Stimulated activated CD4-positive, alpha-beta T cell treated with anti-CD3 and anti-CD28 coated beads, Interleukin-12 subunit alpha, Interleukin-12 subunit beta, amount 100 ng/mL, for 24 hours (primary cell): ENCODE measurements at regions not wholly inside any gene's neighbourhood (a gene's known extent, or its start where the extent isn't known, plus 50 kb on each side); places are given as distances from the start of the nearest gene placed in this dataset.

ENCODE experiments used
- DNase-seq, 2 experiments: peaks; one replicate each; pipeline ENCODE4 v3.0.0-alpha.2; 2020; ENCODE audit warnings: low read depth in 2 of 2

DNA sequence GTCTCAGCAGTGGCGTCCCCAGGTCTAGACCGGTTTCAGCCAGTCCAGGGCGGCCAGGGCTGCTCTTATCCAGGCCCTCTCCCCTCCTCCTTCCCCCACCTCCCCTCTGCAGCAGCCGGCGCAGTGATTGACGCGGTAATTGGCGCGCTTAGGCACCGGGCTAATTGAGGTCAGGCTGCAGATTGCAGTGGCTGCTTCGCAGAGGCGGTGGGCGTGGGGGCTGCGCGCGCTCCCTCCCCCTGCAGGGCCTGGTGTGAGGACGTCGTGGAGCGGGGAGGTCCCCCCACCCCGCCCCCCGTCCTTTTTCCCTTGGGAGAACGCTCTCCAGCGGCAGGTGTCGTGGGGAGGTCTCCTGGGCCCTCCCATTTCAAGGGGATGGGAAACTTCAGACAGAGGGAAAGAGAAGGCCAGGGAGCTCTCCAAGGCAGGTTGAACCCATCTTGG, 70.4 kb upstream of the BLCAP start:
- no peak for DNase-seq

DNA sequence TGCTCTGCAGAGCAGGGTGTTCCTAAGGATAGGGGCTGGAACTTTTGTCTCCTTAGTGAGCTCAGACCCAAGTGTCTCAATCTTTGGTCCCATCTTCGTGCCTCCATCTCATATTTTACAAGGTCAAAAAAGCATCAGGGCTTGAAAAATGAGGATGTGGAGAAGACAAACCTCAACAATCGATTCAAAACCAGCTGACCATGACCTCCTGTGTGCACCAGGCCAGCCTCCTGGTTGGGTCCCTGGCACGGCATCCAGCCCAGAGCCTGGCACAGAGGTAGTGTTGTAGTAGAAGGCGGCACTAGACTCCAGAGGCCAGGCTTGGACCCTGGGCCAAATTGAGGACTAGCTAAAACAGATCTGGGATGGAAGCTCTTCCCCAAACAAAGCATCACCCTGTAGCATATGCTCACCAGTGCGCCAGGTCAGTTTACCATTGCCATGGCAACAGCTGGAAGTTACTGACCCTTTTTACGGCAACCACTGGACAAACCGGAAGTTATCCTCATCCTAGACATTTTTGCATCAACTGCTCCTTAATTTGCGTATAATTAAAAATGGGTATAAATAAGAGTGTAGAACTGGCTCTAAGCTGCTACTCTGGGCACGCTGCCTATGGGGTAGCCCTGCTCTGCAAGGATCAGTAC, 69.3 kb upstream of the BLCAP start:
- no peak for DNase-seq

DNA sequence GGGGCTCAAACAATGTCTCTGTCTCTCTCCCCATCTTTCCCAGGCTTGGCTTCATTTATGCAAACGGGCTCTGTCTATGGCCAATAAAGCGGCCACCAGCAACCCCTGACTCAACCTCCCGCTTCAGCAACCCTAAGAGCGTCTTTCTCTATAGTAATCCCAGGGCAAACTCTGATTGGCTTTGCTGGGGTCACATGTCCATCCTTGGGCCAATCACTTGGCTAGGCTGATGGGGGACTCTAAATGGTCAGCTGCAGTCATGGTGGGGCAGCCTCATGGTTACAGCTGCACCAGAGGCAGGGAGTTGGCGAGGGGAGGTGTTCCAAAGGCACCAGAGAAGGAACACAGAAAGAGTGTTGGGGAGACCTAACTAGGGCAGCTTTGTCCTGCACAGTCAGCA, 68.5 kb upstream of the BLCAP start:
- no peak for DNase-seq

DNA sequence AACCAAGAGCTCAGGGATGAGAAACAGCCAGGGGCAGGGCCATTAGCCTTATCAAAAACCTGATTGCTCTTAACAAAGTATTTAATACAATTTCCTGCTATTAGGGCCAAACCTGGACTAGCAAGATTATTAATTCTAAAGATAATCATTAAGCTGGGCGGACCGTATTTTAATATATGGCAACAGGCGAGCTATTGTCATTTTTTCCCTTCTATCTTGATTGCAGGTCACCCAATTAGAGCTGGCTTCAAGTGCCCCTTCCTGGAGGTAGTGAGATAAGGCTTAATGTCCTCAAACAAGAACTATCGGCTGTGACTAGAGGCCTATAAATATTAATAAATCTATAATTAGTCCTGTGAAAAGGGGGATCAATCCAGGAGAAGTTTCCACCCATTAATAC, 66.0 kb upstream of the BLCAP start:
- no peak for DNase-seq

- no peak for DNase-seq
Observed at GRCh38 chr20:37590938-37591490, 63.3 kb upstream of the BLCAP start.

DNA sequence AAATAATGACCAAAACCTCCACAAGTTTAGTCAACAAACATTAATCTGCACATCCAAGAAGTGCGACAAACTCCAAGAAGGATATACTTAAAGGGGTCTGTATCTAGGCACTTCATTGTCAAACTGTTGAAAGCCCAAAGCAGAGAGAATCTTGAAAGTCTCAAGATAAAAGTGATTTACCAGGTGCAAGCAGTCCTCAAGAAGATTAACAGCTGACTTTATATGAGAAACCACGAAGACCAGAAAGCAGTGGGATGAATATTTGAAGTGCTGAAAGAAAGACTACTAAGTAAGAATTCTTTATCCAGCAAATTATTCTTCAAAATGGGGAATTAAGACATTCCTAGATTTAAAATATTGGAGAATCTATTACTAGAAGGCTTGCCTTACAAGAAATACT, 58.4 kb upstream of the BLCAP start:
- DNase-seq: no peak

GRCh38 chr20:37584238-37584807, 56.6 kb upstream of the BLCAP start:
- DNase-seq: no peak

GRCh38 chr20:37581246-37581645, 53.6 kb upstream of the BLCAP start:
- DNase-seq: no peak

GRCh38 chr20:37580069-37580468, 52.4 kb upstream of the BLCAP start:
- DNase-seq: no peak

- DNase-seq: no peak
Observed at GRCh38 chr20:37579106-37579505, 51.4 kb upstream of the BLCAP start.

DNA sequence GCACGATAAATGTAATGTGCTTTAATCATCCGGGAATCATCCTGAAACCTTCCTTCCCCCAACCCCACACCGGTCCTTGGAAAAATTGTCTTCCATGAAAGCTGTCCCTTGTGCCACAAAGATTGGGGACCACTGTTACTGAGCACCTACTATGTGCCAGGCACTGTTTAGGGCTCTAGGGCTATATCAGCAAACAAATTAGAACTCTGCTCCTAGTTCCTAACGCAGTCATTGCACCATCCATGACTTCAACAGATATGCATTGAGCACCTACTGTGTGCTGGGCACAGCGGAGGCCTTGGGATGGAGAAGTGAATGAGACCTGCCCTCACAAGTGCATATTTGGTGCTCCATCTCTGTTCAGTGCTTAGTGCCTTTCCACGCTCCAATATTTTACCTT, 50.3 kb upstream of the BLCAP start:
- DNase-seq: no peak
